Chondrocyte (in vitro differentiated cells): ENCODE measurements at regions not wholly inside any gene's neighbourhood (a gene's known extent, or its start where the extent isn't known, plus 50 kb on each side); places are given as distances from the start of the nearest gene placed in this dataset.

Experiments
- DNase-seq: peaks from one replicate; pipeline ENCODE4 v3.0.0; 2021; ENCODE audit warnings: mixed read lengths, low spot score
- H3K27ac Mint-ChIP-seq: one replicate; pipeline ENCODE4 v1.8.0; 2021; ENCODE audit warnings: mild to moderate bottlenecking, moderate library complexity, mixed read lengths; ENCODE audit not compliant: unreplicated experiment
- H3K27me3 Mint-ChIP-seq: 2 replicates; pipeline ENCODE4 v1.8.0; 2021; ENCODE audit warnings: low read depth, mixed read lengths
- H3K36me3 Mint-ChIP-seq: 2 replicates; pipeline ENCODE4 v1.8.0; 2021; ENCODE audit warnings: low read depth, mixed read lengths
- H3K4me1 Mint-ChIP-seq: 2 replicates; pipeline ENCODE4 v1.8.0; 2021; ENCODE audit warnings: low read depth, mild to moderate bottlenecking, mixed read lengths
- H3K4me3 Mint-ChIP-seq: one replicate; pipeline ENCODE4 v1.8.0; 2021; ENCODE audit warnings: mild to moderate bottlenecking, moderate library complexity, mixed read lengths; ENCODE audit not compliant: unreplicated experiment
- H3K9me3 Mint-ChIP-seq: 2 replicates; pipeline ENCODE4 v1.8.0; 2021; ENCODE audit warnings: low read depth, mixed read lengths
- CTCF ChIP-seq: fragments of 200-600 bp; sonication (generic); IDR thresholded peaks from 2 replicates; pipeline ENCODE4 v1.5.0; 2021; ENCODE audit warnings: antibody characterized with exemption, mild to moderate bottlenecking, moderate library complexity

- Mint-ChIP-seq H3K27ac (no peak overlapping the region), H3K9me3 (no peaks in the 10 kb centered on the region), H3K4me3 (no peak overlapping the region), H3K27me3 (peaks cover 10% of the 10 kb centered on the region), H3K4me1 (no peaks in the 10 kb centered on the region), H3K36me3 (no peaks in the 10 kb centered on the region)
- no peak for TF ChIP-seq CTCF
- no peak for DNase-seq
Measured at GRCh38 chr2:59886759-59887158, 666.7 kb downstream of the BCL11A start.

- no peaks in the 10 kb centered on the region for H3K9me3 Mint-ChIP-seq
- no peak overlapping the region for H3K4me3 Mint-ChIP-seq
- H3K27ac Mint-ChIP-seq, result no peak overlapping the region
- no peaks in the 10 kb centered on the region for H3K36me3 Mint-ChIP-seq
- DNase-seq, result no peak
- no peaks in the 10 kb centered on the region for H3K4me1 Mint-ChIP-seq
- H3K27me3 Mint-ChIP-seq, result peaks cover 9% of the 10 kb centered on the region
- no peak for TF ChIP-seq CTCF
Measured at GRCh38 chr2:59885541-59885940, 667.9 kb downstream of the BCL11A start.

- Mint-ChIP-seq H3K36me3 (no peaks in the 10 kb centered on the region), H3K27me3 (peaks cover 11% of the 10 kb centered on the region), H3K9me3 (no peaks in the 10 kb centered on the region), H3K4me1 (no peaks in the 10 kb centered on the region), H3K27ac (no peak overlapping the region), H3K4me3 (no peak overlapping the region)
- TF ChIP-seq CTCF, result no peak
- DNase-seq, result no peak
Measured at GRCh38 chr2:59884166-59884565, 669.3 kb downstream of the BCL11A start.

- Mint-ChIP-seq H3K9me3 (no peaks in the 10 kb centered on the region), H3K27me3 (peaks cover 9% of the 10 kb centered on the region), H3K4me1 (no peaks in the 10 kb centered on the region), H3K4me3 (no peak overlapping the region), H3K27ac (no peak overlapping the region), H3K36me3 (no peaks in the 10 kb centered on the region)
- no peak for DNase-seq
- TF ChIP-seq CTCF, result no peak
Measured at GRCh38 chr2:59882822-59883221, 670.6 kb downstream of the BCL11A start.

- H3K36me3 Mint-ChIP-seq, result no peaks in the 10 kb centered on the region
- DNase-seq, result no peak
- no peaks in the 10 kb centered on the region for H3K4me1 Mint-ChIP-seq
Measured at GRCh38 chr2:59882279-59882678, 671.2 kb downstream of the BCL11A start.

More at GRCh38 chr2:59882279-59882678, 671.2 kb downstream of the BCL11A start:
- Mint-ChIP-seq H3K27ac (no peak overlapping the region), H3K27me3 (peaks cover 5% of the 10 kb centered on the region), H3K4me3 (no peak overlapping the region), H3K9me3 (no peaks in the 10 kb centered on the region)
- TF ChIP-seq CTCF, result no peak
